HUES6 (cell line): ENCODE measurements at regions not wholly inside any gene's neighbourhood (a gene's known extent, or its start where the extent isn't known, plus 50 kb on each side); places are given as distances from the start of the nearest gene placed in this dataset.
"Not testable (repeated sequence)": the region's sequence is repeated elsewhere in the genome, so short reads cannot be mapped to it uniquely, and the experiment has no call there.

ENCODE experiments used
- H3K27ac ChIP-seq: 2 replicates; pipeline ENCODE4 v1.7.0; 2013; ENCODE audit warnings: low read depth, mild to moderate bottlenecking, low read length, inconsistent platforms
- H3K27me3 ChIP-seq: 2 replicates; pipeline ENCODE4 v1.6.1; 2013; ENCODE audit warnings: low read length; ENCODE audit not compliant: control insufficient read depth, insufficient read depth
- H3K36me3 ChIP-seq: 2 replicates; pipeline ENCODE4 v1.6.1; 2013; ENCODE audit warnings: low read length; ENCODE audit not compliant: control insufficient read depth, insufficient read depth
- H3K4me1 ChIP-seq: 2 replicates; pipeline ENCODE4 v1.6.1; 2013; ENCODE audit warnings: low read length; ENCODE audit not compliant: control insufficient read depth, insufficient read depth
- H3K4me3 ChIP-seq: 2 replicates; pipeline ENCODE4 v1.5.1; 2013; ENCODE audit warnings: low read depth, low read length
- H3K9ac ChIP-seq: one replicate; pipeline ENCODE4 v1.6.1; 2013; ENCODE audit warnings: mild to moderate bottlenecking, low read length
- H3K9me3 ChIP-seq: 2 replicates; pipeline ENCODE4 v1.6.1; 2013; ENCODE audit warnings: low read depth, low read length; ENCODE audit not compliant: control insufficient read depth, insufficient read depth

GRCh38 chr16:86076606-86077005 is 177.6 kb downstream of the IRF8 start:
- Histone ChIP-seq H3K4me1 (peaks cover 18% of the 10 kb centered on the region; the same call in 1 of the 2 replicates), H3K9me3 (no peaks in the 10 kb centered on the region), H3K27ac (no peak overlapping the region), H3K4me3 (no peak overlapping the region), H3K36me3 (no peaks in the 10 kb centered on the region), H3K27me3 (no peaks in the 10 kb centered on the region), H3K9ac (no peak overlapping the region)

GRCh38 chr16:86077243-86077940 is 178.4 kb downstream of the IRF8 start:
- Histone ChIP-seq H3K4me3 (no peak overlapping the region), H3K4me1 (peaks cover 18% of the 10 kb centered on the region; the same call in 1 of the 2 replicates), H3K27me3 (no peaks in the 10 kb centered on the region), H3K36me3 (no peaks in the 10 kb centered on the region), H3K27ac (no peak overlapping the region), H3K9me3 (no peaks in the 10 kb centered on the region), H3K9ac (no peak overlapping the region)

GRCh38 chr16:86078121-86078600 is 179.2 kb downstream of the IRF8 start:
- no peaks in the 10 kb centered on the region for H3K9me3 ChIP-seq
- H3K9ac ChIP-seq, result no peak overlapping the region
- no peaks in the 10 kb centered on the region for H3K36me3 ChIP-seq
- H3K27ac ChIP-seq, result no peak overlapping the region
- H3K27me3 ChIP-seq, result no peaks in the 10 kb centered on the region
- no peak overlapping the region for H3K4me3 ChIP-seq
- H3K4me1 ChIP-seq, result peaks cover 17% of the 10 kb centered on the region; the same call in 1 of the 2 replicates

- not testable (repeated sequence) for H3K9ac ChIP-seq, H3K27ac ChIP-seq, H3K27me3 ChIP-seq, H3K36me3 ChIP-seq, H3K9me3 ChIP-seq, H3K4me3 ChIP-seq
- H3K4me1 ChIP-seq, result peaks cover 16% of the 10 kb centered on the region; the same call in 1 of the 2 replicates
Measured at GRCh38 chr16:86078711-86079110, 179.7 kb downstream of the IRF8 start.

- no peaks in the 10 kb centered on the region for H3K27me3 ChIP-seq
- no peak overlapping the region for H3K9ac ChIP-seq
- no peaks in the 10 kb centered on the region for H3K36me3 ChIP-seq
- no peak overlapping the region for H3K4me3 ChIP-seq
- no peak overlapping the region for H3K27ac ChIP-seq
- no peaks in the 10 kb centered on the region for H3K9me3 ChIP-seq
- peaks cover 11% of the 10 kb centered on the region; the same call in 1 of the 2 replicates for H3K4me1 ChIP-seq
Measured at GRCh38 chr16:86079255-86079885, 180.4 kb downstream of the IRF8 start.

- no peaks in the 10 kb centered on the region for H3K36me3 ChIP-seq
- peaks cover 2% of the 10 kb centered on the region; the same call in 1 of the 2 replicates for H3K4me1 ChIP-seq
- no peaks in the 10 kb centered on the region for H3K27me3 ChIP-seq
- no peaks in the 10 kb centered on the region for H3K9me3 ChIP-seq
- no peak overlapping the region for H3K9ac ChIP-seq
- H3K27ac ChIP-seq, result no peak overlapping the region
- no peak overlapping the region for H3K4me3 ChIP-seq
Measured at GRCh38 chr16:86080131-86080875, 181.3 kb downstream of the IRF8 start.

GRCh38 chr16:86080982-86081381 is 182.0 kb downstream of the IRF8 start:
- H3K9ac ChIP-seq, result no peak overlapping the region
- H3K4me3 ChIP-seq, result no peak overlapping the region
- H3K9me3 ChIP-seq, result no peaks in the 10 kb centered on the region
- H3K4me1 ChIP-seq, result no peaks in the 10 kb centered on the region
- H3K27ac ChIP-seq, result no peak overlapping the region
- H3K27me3 ChIP-seq, result no peaks in the 10 kb centered on the region
- H3K36me3 ChIP-seq, result no peaks in the 10 kb centered on the region

GRCh38 chr16:86082418-86083030 is 183.6 kb downstream of the IRF8 start:
- H3K4me1 ChIP-seq, result no peaks in the 10 kb centered on the region
- no peak overlapping the region for H3K9ac ChIP-seq
- no peaks in the 10 kb centered on the region for H3K27me3 ChIP-seq
- H3K4me3 ChIP-seq, result no peak overlapping the region
- H3K9me3 ChIP-seq, result no peaks in the 10 kb centered on the region
- no peaks in the 10 kb centered on the region for H3K36me3 ChIP-seq
- H3K27ac ChIP-seq, result no peak overlapping the region

GRCh38 chr16:86083382-86084002 is 184.5 kb downstream of the IRF8 start:
- Histone ChIP-seq H3K27me3 (no peaks in the 10 kb centered on the region), H3K4me1 (0 out of 2 replicates have a peak, but pooled peaks cover 4% of the 10 kb centered on the region), H3K9ac (no peak overlapping the region), H3K9me3 (no peaks in the 10 kb centered on the region), H3K36me3 (no peaks in the 10 kb centered on the region), H3K4me3 (no peak overlapping the region), H3K27ac (no peak overlapping the region)

GRCh38 chr16:86085161-86085611 is 186.2 kb downstream of the IRF8 start:
- H3K27me3 ChIP-seq, result no peaks in the 10 kb centered on the region
- no peak overlapping the region for H3K27ac ChIP-seq
- no peaks in the 10 kb centered on the region for H3K9me3 ChIP-seq
- no peaks in the 10 kb centered on the region for H3K36me3 ChIP-seq
- H3K4me3 ChIP-seq, result no peak overlapping the region
- H3K9ac ChIP-seq, result no peak overlapping the region
- H3K4me1 ChIP-seq, result peaks cover 8% of the 10 kb centered on the region; the same call in 1 of the 2 replicates
